Stimulated activated CD8-positive, alpha-beta memory T cell treated with anti-CD3 and anti-CD28 coated beads, Interleukin-2, amount 100 ng/mL, for 1 hour (primary cell): ENCODE measurements at regions not wholly inside any gene's neighbourhood (a gene's known extent, or its start where the extent isn't known, plus 50 kb on each side); places are given as distances from the start of the nearest gene placed in this dataset.

ENCODE experiments used
- DNase-seq, 2 donors: peaks; one replicate each; pipeline ENCODE4 v3.0.0-alpha.2; 2020; ENCODE audit warnings: low read depth in 2 of 2

DNA sequence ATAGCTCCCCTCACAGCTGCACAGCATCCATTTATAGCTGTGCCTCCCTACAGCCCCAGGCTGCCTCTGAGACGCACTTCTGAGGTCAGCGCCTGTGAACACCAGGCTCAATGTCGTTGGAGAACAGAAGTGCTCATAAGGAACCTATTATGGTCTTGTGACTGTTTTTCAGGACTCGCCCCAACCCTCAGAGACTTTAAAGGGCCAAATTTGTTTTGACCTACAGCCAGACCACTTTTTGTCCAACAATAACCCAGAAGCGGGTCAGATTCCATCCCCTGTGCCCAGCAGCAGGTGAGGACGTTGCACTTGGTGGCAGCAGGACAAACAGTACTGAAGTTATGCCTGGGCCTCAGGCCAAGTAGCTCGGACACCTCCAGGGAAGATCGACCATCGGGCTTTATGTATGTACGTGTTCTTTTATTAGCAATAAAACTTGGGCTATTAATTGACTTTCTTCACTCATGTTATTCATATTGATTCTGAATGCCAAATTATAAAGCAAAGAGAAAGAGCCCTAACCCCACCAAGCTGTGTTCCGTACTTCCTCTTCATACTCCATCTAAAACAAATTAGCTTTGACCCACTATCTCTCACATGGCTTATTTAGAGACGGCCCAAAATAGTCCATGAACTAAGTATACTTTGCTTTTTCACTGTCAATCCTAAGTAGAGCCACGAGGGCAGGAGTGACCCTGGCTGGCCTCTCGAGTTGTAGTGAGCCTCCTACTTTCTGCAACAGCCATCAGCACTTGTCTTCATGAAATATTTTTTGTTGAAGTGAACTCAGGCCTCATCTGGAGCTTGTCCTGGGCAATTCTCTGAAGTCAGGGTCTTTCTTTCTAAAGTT lies 92.3 kb upstream of the PAX6 start:
- no peak for DNase-seq

DNA sequence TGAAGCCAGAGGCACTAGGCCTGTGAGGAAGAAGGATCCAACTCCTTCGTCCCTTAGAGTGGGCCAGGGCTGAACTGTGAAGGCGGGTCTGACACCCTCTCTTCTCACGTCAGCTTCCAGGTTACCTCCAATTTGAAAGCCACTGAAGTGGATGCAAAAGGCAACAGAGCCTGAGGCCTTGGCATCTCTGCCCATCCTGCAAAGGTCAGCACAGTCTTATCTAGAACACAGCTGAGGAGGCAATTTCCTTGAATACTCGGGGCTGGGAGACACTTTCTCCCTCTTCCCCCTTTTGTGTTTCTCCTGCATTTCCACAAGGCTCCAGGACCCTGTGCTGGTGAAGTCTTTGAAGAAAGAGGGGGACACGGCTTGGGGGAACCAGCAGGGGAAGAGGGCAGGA lies 91.6 kb upstream of the PAX6 start:
- no peak for DNase-seq

DNA sequence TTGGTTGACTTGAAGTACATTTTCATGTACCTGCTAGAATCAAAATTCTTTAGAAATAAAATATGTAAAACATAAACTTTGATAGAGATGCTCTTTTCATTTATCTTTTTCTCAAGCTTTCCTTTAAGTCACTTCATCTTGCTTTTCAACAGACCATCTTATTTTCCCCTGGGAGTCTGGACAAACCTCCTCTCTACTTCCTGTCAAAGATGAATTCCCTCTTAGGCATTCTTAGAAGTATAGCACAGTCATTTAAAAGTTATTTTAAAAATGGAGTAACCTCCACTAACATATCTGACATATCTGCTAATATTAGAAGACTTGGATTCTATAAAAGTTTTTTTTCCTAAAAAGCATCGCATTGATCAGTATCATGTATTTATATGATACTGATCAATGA lies 84.8 kb upstream of the PAX6 start:
- no peak for DNase-seq

DNA sequence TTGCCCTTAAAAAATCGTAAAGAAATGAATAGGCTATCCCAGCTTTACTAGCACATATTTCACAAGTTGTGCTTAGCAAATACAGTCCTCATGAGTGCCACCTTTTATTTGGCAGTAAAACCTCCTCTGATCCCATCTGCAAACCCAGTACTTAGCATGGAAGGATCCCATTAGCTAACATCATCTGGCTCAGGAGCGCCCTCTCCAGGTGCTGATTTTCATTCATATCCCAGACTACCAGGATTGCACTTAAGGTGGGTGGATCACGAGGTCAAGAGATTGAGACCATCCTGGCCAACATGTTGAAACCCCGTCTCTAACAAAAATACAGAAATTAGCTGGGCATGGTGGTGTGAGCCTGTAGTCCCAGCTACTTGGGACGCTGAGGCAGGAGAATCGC lies 76.1 kb upstream of the PAX6 start:
- no peak for DNase-seq

DNA sequence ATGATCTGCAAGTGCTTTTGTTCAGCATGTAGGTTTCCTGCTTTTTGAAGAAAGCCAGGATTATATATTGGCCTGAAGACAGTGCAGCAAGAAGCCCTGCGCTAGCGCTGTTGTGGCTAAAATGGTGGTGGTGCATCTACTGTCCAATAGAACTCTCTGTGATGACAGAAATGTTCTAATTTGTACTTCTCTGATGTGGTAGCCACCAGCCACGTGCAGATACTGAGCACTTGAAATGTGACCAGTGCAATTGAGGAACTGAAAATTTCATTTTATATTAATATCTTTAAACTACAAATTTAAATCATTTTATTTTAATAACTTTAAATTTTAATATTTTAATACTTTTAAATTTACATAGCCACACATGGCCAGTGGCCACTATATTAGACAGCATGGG lies 73.0 kb upstream of the PAX6 start:
- DNase-seq: no peak

DNA sequence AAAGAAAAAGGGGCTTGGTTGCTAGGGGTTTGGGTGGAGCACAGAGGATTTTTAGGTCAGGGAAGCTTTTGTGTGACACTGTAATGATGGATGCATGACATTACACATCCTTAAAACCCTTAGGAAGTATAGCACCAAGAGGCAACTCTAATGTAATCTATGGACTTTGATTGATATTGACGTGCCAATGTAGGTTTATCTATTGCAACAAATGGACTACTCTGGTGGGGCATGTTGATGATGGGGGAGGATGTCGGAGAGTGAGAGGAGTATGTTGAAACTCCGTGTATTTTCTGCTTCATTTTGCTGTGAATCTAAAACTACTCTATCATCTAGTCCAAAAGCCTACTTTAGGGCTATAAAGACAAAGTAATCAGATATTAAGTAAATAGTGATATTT lies 72.3 kb upstream of the PAX6 start:
- no peak for DNase-seq

DNA sequence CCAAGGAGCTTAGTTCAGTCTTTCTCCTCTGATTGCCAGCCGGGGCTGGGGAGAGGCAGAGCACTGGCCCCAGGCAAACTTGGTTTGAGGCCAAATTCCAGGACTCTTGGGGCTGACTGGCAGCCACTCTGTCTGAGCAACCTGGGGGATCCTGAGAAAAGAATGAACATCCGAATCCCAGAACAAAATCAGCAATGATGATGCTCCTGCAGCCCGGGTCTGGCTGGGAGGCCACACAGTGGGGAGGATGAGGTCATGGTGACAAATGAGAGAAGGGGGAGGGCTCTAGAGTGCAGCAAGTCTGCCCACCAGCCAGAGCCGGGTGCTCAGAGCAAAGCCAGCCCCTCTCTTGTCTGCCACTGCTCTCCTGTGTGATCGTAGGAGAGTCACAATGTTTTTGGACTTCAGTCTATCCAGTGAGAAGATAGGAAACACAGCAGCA lies 71.8 kb upstream of the PAX6 start:
- DNase-seq: no peak

DNA sequence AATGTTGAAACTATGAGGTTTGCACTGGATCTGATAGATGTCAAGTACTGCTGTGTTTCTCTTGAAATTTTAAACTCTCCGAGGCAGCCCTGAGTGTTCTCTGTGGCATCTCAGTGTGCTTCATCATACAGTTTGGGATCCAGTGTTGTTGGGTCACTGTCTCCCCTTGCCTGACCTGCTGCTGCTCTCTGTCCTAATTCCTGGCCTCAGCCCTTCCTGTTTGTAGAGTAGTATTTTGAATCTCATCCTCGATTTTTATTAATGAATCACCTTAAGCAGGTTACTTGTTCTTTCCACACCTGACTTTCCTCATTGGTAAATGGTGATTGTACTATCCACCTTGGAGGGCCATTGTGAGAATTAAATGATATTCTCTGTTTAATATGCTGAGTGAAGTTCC lies 70.7 kb upstream of the PAX6 start:
- no peak for DNase-seq

DNA sequence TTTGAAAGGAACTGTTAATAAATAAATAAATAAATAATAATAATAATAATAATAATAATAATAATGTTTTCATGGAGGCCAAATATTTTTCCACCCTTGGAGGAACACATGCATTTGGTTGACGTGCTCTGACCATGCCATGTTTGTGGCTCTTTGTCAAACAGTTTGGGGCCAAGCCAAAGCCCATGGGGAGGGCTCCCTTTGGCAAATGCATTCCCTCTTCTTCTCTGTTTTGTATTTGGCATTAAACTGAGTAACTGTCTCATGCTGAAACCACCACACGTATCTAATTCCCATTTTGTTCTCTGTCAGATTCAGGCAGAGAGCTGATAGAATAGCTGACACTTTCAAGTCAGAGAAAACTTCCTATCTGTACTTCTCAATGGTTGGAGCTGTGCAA lies 68.6 kb upstream of the PAX6 start:
- no peak for DNase-seq

DNA sequence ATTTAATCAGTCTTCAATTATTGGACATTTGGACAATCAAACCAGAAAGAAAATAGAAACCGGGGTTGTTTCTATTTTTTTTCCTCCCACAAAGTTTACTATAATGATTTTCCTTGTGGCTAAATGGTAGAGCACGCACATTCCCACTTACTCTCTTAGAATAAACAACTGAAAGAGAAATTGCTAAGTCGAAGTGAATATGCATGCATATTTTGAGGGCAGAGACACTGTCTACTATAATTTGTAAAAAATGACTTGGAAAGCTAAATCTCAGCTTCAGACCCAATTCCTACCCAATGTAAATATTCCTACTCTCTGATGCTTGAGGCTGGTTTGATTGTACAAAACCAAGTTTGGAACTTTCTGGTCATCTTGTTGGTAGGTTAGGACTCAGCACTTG lies 66.7 kb upstream of the PAX6 start:
- no peak for DNase-seq

DNA sequence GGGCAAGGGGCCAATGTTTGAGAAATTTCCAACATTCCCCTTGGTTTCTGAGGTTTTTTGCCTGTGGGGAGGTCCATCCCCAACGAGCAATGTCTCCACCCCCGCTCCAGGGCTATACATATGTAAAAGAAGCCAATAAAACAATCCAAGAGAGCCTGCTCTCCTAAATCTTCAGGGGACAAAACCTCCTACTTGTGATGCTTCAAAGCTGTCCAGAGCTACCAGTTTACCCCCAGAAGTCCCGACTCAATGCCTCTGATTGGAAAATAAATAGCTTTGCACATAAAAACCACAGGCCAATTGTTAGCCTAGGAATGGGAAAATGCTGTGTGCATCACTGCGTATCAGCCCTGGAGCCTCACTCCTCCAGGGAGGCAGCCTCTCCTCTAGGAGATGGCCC lies 66.0 kb upstream of the PAX6 start:
- no peak for DNase-seq

DNA sequence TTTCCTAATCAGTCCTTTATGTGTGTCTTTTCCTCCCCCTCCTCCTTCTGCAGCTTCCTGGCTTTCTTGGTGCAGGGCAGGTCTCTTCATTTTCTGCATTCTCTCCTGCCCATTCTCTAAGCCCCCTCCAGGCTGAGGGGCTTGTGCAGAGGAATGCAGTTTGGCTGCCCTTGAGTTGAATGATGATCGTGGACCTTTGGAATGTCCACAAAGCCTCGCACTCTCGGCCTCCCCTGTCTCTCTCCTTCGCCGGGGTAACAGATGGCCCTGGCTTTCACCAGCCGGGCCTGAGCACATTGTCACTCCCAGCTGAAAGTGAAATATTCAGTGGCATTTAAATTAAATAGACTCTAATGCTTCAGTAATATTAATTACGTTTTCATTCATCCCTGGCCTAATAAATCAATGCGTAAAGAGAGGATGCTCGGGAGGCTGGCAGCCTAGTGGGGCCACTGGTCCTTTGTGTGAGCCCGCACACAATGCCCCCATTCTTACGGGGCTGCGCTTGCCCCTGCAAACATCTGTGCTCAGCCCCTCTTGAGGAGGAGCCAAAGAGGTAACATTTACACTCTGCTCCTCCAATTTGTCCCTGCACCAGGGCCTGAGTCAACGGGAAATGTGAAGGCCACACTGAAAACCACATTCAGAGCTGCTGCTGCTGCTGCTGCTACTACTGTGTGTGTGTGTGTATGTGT lies 64.9 kb upstream of the PAX6 start:
- no peak for DNase-seq

DNA sequence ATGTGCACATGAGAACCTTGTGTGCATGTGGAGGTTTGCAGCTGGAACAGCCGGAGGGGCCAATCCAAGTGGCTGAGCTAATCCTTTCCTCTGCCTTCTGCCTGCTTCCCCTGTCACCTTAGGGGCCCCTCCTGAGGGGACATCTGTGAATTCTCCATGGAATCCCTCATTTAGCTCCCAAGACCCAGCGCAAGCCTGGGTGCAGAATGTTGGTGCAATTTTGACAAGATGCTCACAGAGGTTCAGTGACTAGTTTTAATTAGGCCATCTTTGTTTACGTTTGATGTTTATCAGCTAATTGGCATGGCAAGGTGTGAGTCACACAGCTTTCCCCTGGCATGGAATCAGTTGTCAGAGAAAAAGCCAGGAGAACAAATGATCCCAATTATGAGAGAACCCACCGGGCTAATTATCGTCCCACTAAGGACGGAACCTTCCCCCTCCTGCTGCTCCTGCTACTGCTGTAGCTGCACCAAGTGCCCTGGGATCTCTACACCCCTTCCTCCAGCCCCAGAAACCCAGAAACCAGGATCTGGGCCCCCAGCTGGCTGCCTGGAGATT lies 63.6 kb upstream of the PAX6 start:
- no peak for DNase-seq

DNA sequence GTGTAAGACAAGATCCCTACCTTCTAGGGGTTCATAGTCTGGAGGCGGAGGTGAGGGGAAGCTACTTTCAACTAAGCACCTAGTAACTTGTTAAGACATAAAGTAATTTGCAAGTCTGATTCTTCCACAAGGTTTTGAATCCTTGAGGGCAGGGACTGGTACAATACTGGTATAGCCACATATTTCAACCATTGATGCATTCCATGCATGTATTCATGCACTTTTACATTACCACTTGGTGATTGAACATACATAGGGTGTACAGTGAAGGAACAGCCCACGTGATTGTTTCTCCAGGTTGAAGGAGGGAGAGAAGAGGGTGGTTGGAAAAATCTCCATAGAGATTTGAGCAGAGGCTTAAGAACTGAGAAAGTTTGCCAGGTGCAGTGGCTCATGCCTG lies 62.0 kb upstream of the PAX6 start:
- DNase-seq: no peak

DNA sequence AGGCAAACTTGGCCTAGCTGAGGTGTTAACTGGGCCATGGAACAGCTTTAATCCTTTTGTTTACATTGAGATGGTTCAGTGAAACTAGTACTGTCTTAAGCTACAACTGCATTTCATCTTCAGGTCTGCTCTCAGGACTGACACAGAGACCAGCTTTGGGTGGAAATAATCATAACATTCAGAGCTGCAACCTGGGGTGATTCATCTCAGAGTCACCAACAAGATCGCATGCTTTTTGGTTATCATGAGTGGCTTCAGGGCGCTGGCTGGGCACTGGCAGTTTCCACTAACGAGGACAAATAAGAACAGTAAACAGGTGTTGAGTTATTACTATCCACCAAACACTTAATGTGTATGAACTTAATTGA lies 60.9 kb upstream of the PAX6 start:
- DNase-seq: no peak

DNA sequence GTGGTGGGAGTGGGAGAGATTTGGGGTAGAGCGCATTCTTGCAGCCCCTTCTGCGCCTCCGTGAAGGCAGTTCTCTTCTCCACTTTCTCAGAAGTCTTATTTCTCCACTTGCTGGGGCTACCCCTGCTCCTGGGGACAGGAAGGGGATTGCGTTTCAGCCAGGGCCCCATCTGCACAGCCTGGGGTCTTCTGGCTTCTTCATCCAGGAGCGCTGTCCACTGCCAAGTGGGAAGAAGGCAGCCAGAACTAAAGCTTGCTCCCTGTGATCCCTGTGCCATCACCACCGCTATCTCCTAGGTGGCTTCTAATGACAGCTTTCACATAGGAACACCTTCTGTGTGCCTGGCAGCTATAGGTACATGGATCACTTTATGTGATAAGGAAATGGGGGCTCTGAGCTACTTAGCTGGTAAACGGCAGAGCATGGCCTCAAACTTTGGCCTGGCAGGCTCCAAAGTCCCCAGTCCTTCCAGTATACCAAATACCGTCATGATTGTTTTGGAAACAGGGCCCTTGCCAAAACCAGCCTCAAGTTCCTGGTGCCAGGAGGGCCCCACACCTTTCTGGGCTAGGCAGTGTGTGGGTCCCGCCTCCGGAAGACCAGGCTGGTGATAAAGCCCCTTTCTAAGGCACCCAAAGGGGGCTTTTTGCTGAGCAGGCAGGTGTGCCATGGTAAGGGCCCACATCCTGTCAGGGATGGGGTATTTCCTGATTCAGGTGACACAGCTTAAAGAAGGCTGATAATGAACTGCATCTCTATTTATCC lies 60.4 kb upstream of the PAX6 start:
- no peak for DNase-seq

DNA sequence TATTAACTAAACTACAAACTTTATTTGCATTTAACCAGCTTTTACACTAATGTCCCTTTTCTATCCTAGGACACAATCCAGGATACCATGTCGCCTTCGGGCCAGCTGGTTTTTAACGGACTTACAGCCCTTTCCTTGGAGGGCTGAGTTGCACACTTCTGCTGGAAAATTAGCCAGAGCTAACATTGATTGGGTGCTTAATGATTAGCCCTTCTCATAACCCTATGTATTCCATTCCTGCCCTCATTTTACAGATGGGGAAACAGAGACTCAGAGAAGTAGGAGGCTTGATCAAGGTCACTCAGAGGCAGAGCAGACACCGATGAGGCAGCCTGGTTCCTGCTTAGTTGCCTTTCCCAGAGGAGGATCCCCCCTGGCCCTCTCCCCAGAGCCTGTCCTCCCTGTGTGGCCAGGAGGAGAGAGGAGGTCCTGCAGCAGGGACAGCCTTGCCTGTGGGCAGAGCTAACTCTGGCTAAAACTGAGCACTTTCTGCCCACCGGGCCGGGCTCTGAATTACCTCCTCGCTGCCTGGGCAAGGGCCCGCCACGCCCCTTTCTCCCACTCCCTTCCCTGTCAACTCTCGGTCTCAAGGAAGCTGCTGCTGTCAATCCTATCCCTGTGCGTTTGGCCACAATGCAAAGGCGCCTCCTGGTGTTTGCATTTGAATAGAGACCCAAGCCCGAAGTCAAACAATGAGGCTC lies 59.6 kb upstream of the PAX6 start:
- no peak for DNase-seq

DNA sequence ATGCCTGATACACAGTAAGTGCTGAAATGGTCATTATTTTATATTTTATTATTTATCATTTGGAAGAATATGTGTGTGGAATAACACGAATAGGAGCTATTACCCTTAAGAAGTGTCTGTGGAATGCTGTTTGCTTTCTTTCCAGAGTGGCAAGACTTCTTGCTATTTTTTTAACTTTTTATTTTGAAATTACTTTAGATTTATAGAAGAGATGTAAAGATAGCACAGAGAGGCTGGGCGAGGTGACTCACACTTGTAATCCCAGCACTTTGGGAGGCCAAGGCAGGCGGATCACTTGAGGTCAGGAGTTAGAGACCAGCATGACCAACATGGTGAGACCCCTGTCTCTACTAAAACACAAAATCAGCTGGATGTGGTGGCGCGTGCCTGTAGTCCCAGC lies 58.9 kb upstream of the PAX6 start:
- no peak for DNase-seq

DNA sequence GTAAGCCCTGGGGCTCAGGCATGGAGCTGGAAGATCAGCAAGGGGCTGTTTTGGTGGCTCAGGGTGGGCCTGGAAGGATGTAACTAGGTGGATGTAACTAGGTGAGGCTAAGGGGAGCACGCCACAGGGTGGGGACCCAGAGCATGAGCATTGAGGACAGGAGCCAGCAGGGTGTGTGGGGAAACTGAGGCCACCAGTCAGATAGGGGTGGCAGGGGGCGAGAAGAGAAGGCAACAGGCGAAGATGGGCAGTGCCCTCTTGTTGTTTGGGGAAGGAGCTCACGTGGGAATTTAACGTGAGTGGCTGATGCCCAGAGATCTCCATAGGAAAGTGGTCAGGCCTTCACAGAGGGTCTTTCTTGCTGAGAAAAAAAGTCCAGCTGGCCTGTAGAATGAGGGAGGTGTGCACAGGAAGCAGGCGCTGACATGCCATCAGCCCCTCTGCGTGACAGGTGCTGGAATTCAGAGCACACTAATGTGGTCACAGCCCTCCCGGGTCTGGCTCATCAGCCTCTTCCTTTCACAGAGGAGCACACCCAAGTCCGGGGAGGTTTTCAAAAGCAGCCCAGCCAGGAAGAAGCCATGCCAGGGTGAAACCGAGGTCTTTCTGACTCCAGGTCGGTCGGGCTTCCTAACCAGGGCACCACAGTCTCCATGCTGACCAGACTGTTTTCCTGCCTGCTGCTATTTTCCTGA lies 54.6 kb upstream of the PAX6 start:
- no peak for DNase-seq

DNA sequence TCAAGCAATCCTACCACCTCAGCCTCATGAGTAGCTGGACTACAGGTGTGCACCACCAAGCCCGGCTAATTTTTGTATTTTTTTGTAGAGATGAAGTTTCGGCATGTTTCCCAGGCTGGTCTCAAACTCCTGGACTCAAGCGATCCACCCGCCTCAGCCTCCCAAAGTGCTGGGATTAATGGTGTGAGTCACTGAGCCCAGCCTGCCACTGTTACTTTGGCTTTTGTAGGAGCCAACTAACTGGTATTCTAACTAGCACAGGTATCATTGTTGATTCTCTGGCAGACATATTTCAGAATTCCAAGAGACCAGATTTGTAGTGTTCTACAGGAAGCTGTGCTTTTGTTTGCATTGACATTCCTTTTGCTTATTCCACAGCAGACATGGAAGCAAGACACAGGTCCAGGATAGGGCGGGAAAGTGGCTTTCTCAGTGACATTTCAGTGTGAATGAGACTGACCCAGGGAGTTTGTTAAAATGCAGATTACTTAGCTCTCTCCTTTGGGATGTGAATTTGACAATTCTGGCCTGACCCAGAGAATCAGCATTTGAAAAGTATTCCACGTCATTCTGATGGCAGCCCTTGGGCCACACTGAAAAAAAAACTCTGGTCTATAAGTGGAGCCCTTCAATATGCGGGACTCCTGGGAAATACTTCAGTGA lies 52.2 kb upstream of the PAX6 start:
- DNase-seq: no peak

DNA sequence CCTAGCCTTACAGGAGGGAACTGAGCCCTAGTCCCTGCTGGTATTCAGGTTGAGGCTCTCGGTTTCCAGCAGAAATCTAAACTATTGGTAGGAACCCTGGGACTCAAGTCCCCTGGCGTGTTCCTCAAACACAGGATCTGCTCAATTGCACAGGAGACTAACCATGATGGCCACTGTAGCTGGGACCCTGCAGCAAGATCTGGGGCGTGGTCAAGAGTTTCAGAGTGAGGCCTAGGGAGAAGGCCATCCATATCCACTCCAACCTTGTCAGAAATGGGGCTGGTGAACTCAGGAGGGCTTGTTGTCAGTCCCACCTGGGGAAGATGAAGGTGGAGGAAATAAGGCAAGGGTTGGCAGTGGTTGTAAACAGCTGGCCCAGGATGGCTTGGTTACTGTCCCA lies 49.9 kb upstream of the PAX6 start:
- no peak for DNase-seq
